Right atrium auricular region (tissue), 2 donors: ENCODE measurements at regions not wholly inside any gene's neighbourhood (a gene's known extent, or its start where the extent isn't known, plus 50 kb on each side); places are given as distances from the start of the nearest gene placed in this dataset.

Experiments
- DNase-seq: peaks from one replicate; pipeline ENCODE4 v3.0.0-alpha.2; 2019; ENCODE audit warnings: low spot score
- H3K27ac ChIP-seq, 2 donors: fragments of 200-600 bp; sonication (generic); 1 replicate in 1 of 2; 2 replicates in 1 of 2; pipeline ENCODE4 v1.5.1; 2016 to 2019
- H3K27me3 ChIP-seq, 2 donors: fragments of 200-600 bp; sonication (generic); one replicate each; pipeline versions ENCODE4 v1.5.1 to v1.6.0; 2017 to 2019
- H3K36me3 ChIP-seq: fragments of 200-600 bp; sonication (generic); one replicate; pipeline ENCODE4 v1.5.1; 2016
- H3K4me1 ChIP-seq, 2 donors: fragments of 200-600 bp; sonication (generic); one replicate each; pipeline versions ENCODE4 v1.5.1 to v1.6.0; 2017 to 2019
- H3K4me3 ChIP-seq, 2 donors: fragments of 200-600 bp; sonication (generic); 1 replicate in 1 of 2; 2 replicates in 1 of 2; pipeline ENCODE4 v1.5.1; 2017 to 2019; ENCODE audit warnings: mild to moderate bottlenecking in 1 of 2, moderate library complexity in 1 of 2
- H3K9me3 ChIP-seq, 2 donors: fragments of 200-600 bp; sonication (generic); one replicate each; pipeline ENCODE4 v1.5.1; 2019
- TF ChIP-seq, protein P1 (sequence below), 2 donors: fragments of 200-600 bp; sonication (generic); IDR thresholded peaks; one replicate each; pipeline ENCODE4 v1.5.1; 2019; ENCODE audit warnings: antibody characterized with exemption in 2 of 2

DNA sequence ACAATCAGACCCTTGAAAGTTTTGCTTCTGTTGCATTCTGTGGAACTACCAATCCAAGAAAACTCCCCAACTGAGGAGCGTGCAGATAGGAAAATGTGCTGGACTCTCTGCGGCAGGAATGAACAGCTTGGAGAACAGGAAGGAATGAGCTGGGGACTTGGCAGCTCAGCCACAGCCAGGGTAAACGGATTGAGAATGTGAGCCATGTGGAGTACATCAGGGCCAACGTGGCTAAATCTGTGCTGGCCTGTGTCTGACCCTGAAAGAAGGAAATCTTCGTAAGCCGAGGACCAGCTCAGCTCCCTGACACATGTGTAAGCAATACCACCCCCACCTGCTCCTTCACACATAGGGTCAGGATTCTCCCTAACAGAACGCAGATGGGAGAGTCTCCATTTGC lies 1023.7 kb downstream of the BCL11A start:
- Histone ChIP-seq H3K27ac (no peak overlapping the region), H3K36me3 (no peaks in the 10 kb centered on the region), H3K27me3 (no peaks in the 10 kb centered on the region), H3K4me3 (no peak overlapping the region), H3K9me3 (no peaks in the 10 kb centered on the region), H3K4me1 (no peaks in the 10 kb centered on the region)
- TF ChIP-seq, protein P1, sequence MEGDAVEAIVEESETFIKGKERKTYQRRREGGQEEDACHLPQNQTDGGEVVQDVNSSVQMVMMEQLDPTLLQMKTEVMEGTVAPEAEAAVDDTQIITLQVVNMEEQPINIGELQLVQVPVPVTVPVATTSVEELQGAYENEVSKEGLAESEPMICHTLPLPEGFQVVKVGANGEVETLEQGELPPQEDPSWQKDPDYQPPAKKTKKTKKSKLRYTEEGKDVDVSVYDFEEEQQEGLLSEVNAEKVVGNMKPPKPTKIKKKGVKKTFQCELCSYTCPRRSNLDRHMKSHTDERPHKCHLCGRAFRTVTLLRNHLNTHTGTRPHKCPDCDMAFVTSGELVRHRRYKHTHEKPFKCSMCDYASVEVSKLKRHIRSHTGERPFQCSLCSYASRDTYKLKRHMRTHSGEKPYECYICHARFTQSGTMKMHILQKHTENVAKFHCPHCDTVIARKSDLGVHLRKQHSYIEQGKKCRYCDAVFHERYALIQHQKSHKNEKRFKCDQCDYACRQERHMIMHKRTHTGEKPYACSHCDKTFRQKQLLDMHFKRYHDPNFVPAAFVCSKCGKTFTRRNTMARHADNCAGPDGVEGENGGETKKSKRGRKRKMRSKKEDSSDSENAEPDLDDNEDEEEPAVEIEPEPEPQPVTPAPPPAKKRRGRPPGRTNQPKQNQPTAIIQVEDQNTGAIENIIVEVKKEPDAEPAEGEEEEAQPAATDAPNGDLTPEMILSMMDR (IDR thresholded peaks at IDR 0.05) = no peak
- no peak for DNase-seq

DNA sequence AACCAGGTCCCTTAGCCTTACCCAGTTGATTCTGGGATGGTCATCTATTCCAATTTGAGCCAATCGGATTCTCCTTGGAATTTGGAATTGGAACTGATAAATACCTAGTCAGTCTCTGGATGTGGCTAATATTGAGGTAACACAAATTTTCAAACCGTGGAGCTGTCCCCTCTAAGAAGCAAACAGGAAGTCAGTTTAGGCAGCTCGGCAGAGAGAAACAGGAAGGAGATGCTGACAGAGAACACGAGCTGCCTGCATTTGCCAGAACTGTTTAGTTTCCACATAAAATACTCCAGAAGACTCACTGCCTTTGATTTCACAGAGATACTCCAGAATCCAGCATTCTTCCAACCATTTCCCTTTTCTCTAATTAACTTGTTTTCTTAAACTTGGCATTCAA lies 1024.9 kb downstream of the BCL11A start:
- TF ChIP-seq, protein P1 (IDR thresholded peaks at IDR 0.05) = no peak
- no peak overlapping the region for H3K4me3 ChIP-seq
- H3K27ac ChIP-seq = no peak overlapping the region
- no peaks in the 10 kb centered on the region for H3K9me3 ChIP-seq
- H3K36me3 ChIP-seq = no peaks in the 10 kb centered on the region
- no peak for DNase-seq
- H3K27me3 ChIP-seq = no peaks in the 10 kb centered on the region
- no peaks in the 10 kb centered on the region for H3K4me1 ChIP-seq

- H3K4me1 ChIP-seq = no peaks in the 10 kb centered on the region
- no peaks in the 10 kb centered on the region for H3K36me3 ChIP-seq
- H3K27ac ChIP-seq = no peak overlapping the region
- H3K9me3 ChIP-seq = no peaks in the 10 kb centered on the region
- no peaks in the 10 kb centered on the region for H3K27me3 ChIP-seq
- no peak overlapping the region for H3K4me3 ChIP-seq
- TF ChIP-seq, protein P1 (IDR thresholded peaks at IDR 0.05) = no peak
- DNase-seq = no peak
Observed at GRCh38 chr2:59502981-59503380, 1050.5 kb downstream of the BCL11A start.

DNA sequence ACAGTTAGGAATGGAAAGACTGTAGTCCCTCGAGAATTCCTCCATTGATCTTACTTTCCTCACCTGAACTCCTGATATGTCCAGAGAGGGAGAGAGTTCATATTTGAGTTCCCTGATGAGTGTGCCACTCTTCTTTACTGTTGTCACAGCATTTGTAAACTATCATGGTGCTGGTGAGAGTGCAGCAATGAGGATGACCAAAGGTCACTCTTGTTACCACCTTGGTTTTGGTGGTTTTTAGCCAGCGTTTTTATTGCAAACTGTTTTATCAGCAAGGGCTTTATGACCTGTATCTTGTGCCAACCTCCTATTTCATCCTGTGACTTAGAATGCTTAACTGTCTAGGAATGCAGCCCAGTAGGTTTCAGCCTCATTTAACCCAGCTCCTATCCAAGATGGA lies 1062.5 kb downstream of the BCL11A start:
- DNase-seq = no peak
- no peak overlapping the region for H3K27ac ChIP-seq
- H3K9me3 ChIP-seq = peaks cover 0 to 18% of the 10 kb centered on the region in 2 donors
- H3K36me3 ChIP-seq = no peaks in the 10 kb centered on the region
- no peak overlapping the region for H3K4me3 ChIP-seq
- H3K4me1 ChIP-seq = no peaks in the 10 kb centered on the region
- TF ChIP-seq, protein P1 (IDR thresholded peaks at IDR 0.05) = no peak
- H3K27me3 ChIP-seq = no peaks in the 10 kb centered on the region

DNA sequence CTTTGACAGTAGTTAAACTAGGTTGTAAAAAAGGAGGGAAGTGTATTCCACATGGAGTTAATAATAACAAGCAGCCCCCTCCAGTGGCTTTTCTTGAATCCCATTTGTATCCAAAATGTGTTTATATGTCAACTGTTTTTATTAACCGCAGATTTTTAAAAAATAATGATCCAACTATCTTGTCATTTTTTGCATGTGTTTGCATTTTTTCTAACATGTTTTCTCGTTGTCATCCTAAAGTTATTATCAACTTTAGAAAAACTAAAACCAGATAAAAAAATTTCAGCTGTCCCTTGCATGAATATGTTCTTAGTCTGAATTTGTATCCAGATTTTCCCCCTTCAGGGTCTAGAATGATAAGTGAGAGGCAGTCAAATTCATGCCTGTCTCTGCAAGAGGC lies 1063.3 kb downstream of the BCL11A start:
- no peaks in the 10 kb centered on the region for H3K27me3 ChIP-seq
- TF ChIP-seq, protein P1 (IDR thresholded peaks at IDR 0.05) = no peak
- no peaks in the 10 kb centered on the region for H3K4me1 ChIP-seq
- no peak overlapping the region for H3K27ac ChIP-seq
- no peak overlapping the region for H3K4me3 ChIP-seq
- H3K9me3 ChIP-seq = peaks cover 0 to 11% of the 10 kb centered on the region in 2 donors
- no peak for DNase-seq
- H3K36me3 ChIP-seq = no peaks in the 10 kb centered on the region

DNA sequence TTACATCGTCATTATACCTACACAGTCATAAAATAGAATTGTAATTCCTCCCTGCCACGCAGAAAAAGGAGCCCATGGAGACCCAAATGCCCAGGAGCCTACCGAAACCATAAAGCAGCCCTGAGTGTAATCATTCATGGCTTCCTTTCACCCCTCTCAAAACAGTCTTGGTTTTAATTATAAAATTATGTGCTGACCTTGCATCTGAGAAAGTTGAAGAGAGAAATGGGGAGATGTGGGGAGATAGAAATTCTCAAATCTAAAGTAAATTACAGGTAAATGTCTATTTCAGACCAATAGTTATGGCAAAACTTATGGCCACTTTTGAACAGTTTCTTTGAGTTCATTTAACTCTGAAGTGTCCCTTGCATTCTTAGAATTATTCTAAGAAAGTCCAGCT lies 1068.8 kb downstream of the BCL11A start:
- H3K27ac ChIP-seq = no peak overlapping the region
- no peaks in the 10 kb centered on the region for H3K27me3 ChIP-seq
- no peaks in the 10 kb centered on the region for H3K36me3 ChIP-seq
- no peaks in the 10 kb centered on the region for H3K9me3 ChIP-seq
- no peak for DNase-seq
- H3K4me1 ChIP-seq = no peaks in the 10 kb centered on the region
- TF ChIP-seq, protein P1 (IDR thresholded peaks at IDR 0.05) = no peak
- no peak overlapping the region for H3K4me3 ChIP-seq
